ENCODE measurements at regions not wholly inside any gene's neighbourhood (a gene's known extent, or its start where the extent isn't known, plus 50 kb on each side); places are given as distances from the start of the nearest gene placed in this dataset.
A peak's percentile ranks its signal among the peaks of the same experiment; 100 is the strongest.

DNA sequence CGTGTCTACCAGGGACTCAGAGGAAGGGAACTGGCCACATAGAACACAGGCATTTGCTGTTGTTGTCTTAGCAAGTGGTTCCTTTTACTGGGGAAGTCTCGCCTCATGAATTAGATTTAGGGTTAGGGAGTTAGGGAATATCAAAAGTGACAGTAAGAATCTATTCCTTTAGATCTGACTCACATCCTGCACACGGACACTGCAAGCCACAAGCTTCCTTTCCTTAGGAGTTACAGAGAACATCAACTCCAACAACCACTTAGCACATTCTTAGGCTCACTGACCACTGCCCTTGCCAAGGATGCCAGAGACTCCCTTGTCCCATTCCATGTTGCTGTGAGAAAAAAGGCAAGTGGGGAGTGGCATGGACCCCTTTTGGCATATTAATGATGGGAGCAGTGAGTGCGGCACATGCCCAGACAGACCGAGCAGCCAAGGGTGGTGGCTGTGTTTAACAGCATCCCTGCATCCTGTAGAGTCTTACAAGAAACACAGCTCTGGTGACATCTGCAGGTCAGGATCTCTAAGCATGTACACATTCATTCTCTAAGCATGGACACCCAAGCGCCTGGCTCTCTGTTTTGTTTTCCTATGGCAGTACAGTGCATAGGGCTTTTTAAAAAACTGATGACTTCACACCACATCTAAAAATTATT, 745.6 kb upstream of the RAB6C start:
- peak; percentile 29; the same call in 1 of the 2 replicates for TF ChIP-seq RAD21 (IDR thresholded peaks at IDR 0.05; ENCODE audit: low read length)
- no peak for TF ChIP-seq TEAD4 (IDR thresholded peaks at IDR 0.05; ENCODE audit: borderline replicate concordance, insufficient read depth)
- peak; percentile 17 for DNase-seq

DNA sequence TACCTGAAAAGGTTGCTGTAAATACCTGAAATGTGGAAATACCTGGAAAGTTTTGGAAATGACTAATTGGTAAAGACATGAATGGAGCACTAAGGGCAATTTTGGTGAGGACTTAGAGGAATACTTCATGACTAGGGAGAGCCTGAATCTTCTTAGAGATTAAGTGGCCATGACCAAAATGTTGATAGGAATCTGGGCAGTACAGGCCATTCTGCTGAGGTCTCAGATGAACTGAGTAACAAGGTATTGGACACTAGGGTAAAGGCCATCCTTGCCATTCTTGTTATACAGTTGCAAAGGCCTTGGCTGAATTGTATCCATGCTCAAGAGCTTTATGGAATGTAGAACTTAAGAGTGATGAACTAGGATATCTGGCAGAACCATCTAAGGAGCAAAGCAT, 742.9 kb upstream of the RAB6C start:
- no peaks in the 10 kb centered on the region for H3K4me1 ChIP-seq (ENCODE audit: control insufficient read depth in 1 of 2, insufficient read depth in 2 of 2, low read depth in 1 of 2, low read length in 1 of 2)
- POLR2A ChIA-PET: no interaction called here
- H3K9me2 ChIP-seq: no peaks in the 10 kb centered on the region
- H3K4me3 ChIP-seq (ENCODE audit: low read depth in 2 of 2, low read length in 1 of 2): no peak overlapping the region
- H3K4me2 ChIP-seq: no peak overlapping the region
- TF ChIP-seq, protein P1, sequence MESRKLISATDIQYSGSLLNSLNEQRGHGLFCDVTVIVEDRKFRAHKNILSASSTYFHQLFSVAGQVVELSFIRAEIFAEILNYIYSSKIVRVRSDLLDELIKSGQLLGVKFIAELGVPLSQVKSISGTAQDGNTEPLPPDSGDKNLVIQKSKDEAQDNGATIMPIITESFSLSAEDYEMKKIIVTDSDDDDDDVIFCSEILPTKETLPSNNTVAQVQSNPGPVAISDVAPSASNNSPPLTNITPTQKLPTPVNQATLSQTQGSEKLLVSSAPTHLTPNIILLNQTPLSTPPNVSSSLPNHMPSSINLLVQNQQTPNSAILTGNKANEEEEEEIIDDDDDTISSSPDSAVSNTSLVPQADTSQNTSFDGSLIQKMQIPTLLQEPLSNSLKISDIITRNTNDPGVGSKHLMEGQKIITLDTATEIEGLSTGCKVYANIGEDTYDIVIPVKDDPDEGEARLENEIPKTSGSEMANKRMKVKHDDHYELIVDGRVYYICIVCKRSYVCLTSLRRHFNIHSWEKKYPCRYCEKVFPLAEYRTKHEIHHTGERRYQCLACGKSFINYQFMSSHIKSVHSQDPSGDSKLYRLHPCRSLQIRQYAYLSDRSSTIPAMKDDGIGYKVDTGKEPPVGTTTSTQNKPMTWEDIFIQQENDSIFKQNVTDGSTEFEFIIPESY (IDR thresholded peaks at IDR 0.05; ENCODE audit: borderline replicate concordance, low read depth): no peak
- TF ChIP-seq GATA2 (CRISPR knock-in tag; IDR thresholded peaks at IDR 0.05): no peak
- TF ChIP-seq MEF2A (IDR thresholded peaks at IDR 0.05; ENCODE audit: borderline replicate concordance, low read depth): no peak
- TF ChIP-seq, protein P2, sequence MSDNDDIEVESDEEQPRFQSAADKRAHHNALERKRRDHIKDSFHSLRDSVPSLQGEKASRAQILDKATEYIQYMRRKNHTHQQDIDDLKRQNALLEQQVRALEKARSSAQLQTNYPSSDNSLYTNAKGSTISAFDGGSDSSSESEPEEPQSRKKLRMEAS (IDR thresholded peaks at IDR 0.05; ENCODE audit: low read depth): no peak
- no peak for TF ChIP-seq FOSL2 (IDR thresholded peaks at IDR 0.05; ENCODE audit: borderline replicate concordance, low read depth)
- no peak for TF ChIP-seq RFX5 (IDR thresholded peaks at IDR 0.05; ENCODE audit: low read length)
- no peak for TF ChIP-seq EP300 (IDR thresholded peaks at IDR 0.05; ENCODE audit: borderline replicate concordance in 1 of 2, low read depth in 1 of 2, low read length in 1 of 2)
- TF ChIP-seq, protein P3, sequence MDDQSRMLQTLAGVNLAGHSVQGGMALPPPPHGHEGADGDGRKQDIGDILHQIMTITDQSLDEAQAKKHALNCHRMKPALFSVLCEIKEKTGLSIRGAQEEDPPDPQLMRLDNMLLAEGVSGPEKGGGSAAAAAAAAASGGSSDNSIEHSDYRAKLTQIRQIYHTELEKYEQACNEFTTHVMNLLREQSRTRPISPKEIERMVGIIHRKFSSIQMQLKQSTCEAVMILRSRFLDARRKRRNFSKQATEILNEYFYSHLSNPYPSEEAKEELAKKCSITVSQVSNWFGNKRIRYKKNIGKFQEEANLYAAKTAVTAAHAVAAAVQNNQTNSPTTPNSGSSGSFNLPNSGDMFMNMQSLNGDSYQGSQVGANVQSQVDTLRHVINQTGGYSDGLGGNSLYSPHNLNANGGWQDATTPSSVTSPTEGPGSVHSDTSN (IDR thresholded peaks at IDR 0.05): no peak
- TF ChIP-seq TAF1 (IDR thresholded peaks at IDR 0.05; ENCODE audit: borderline replicate concordance, low read depth, low read length): no peak
- TF ChIP-seq NFIC (IDR thresholded peaks at IDR 0.05; ENCODE audit: borderline replicate concordance): no peak
- CTCF ChIA-PET: no interaction called here
- DNase-seq: no peak
- H3K27ac ChIP-seq (ENCODE audit: low read depth in 2 of 2, low read length in 1 of 2): no peak overlapping the region
- no peaks in the 10 kb centered on the region for H3K9me3 ChIP-seq
- H2AFZ ChIP-seq (ENCODE audit: low read depth): no peak overlapping the region
- H3F3A ChIP-seq (replicated peaks; ENCODE audit: insufficient read depth): no peaks in the 10 kb centered on the region
- no peaks in the 10 kb centered on the region for H3K36me3 ChIP-seq (replicated peaks in 1 of 2; ENCODE audit: control insufficient read depth in 1 of 2, insufficient read depth in 2 of 2, low read length in 1 of 2)
- H3K79me2 ChIP-seq (ENCODE audit: insufficient read depth): no peaks in the 10 kb centered on the region
- H3K9ac ChIP-seq: no peak overlapping the region
- H4K20me1 ChIP-seq (ENCODE audit: insufficient read depth): no peaks in the 10 kb centered on the region
- H3K27me3 ChIP-seq (ENCODE audit: insufficient read depth): no peaks in the 10 kb centered on the region

More for the DNA sequence above, 745.6 kb upstream of the RAB6C start:
- Histone ChIP-seq H3K9me3 (no peaks in the 10 kb centered on the region), H3K27ac (ENCODE audit: low read depth in 2 of 2, low read length in 1 of 2) (no peak overlapping the region), H3K36me3 (replicated peaks in 1 of 2; ENCODE audit: control insufficient read depth in 1 of 2, insufficient read depth in 2 of 2, low read length in 1 of 2) (no peaks in the 10 kb centered on the region), H3K4me1 (ENCODE audit: control insufficient read depth in 1 of 2, insufficient read depth in 2 of 2, low read depth in 1 of 2, low read length in 1 of 2) (no peaks in the 10 kb centered on the region), H3K9me2 (no peaks in the 10 kb centered on the region), H3K27me3 (ENCODE audit: insufficient read depth) (no peaks in the 10 kb centered on the region), H3K79me2 (ENCODE audit: insufficient read depth) (no peaks in the 10 kb centered on the region), H3K4me3 (ENCODE audit: low read depth in 2 of 2, low read length in 1 of 2) (no peak overlapping the region), H2AFZ (ENCODE audit: low read depth) (no peak overlapping the region), H4K20me1 (ENCODE audit: insufficient read depth) (no peaks in the 10 kb centered on the region), H3K4me2 (no peak overlapping the region), H3F3A (replicated peaks; ENCODE audit: insufficient read depth) (no peaks in the 10 kb centered on the region), H3K9ac (no peak overlapping the region)
- POLR2A ChIA-PET: no interaction called here
- WGBS (ENCODE audit: low lambda C conversion rate): 17% methylated on average over 5 of the region's 6 CpGs
- CTCF ChIA-PET: interaction anchor here (0.6 to 1.3 kb wide), 3 partner anchors 10 to 919 kb away, joined by 3 read pairs; no protein-coding TSS in a partner anchor

Data from SK-N-SH (cell line).